ENCODE measurements at regions not wholly inside any gene's neighbourhood (a gene's known extent, or its start where the extent isn't known, plus 50 kb on each side); places are given as distances from the start of the nearest gene placed in this dataset.

- TF ChIP-seq CTCF (IDR thresholded peaks at IDR 0.05) (no peak), POLR2AphosphoS5 (IDR thresholded peaks at IDR 0.05) (no peak), POLR2A (IDR thresholded peaks at IDR 0.05; ENCODE audit: low read depth) (no peak)
These were observed 52.5 kb upstream of the GGTA1 start for GRCh38 chr9:121551985-121552753.

All from esophagus muscularis mucosa (tissue), 3 donors.